Epithelial cell of esophagus (primary cell): ENCODE measurements at regions not wholly inside any gene's neighbourhood (a gene's known extent, or its start where the extent isn't known, plus 50 kb on each side); places are given as distances from the start of the nearest gene placed in this dataset.
A peak's percentile ranks its signal among the peaks of the same experiment; 100 is the strongest.

ENCODE experiments used
- DNase-seq: peaks from one replicate; pipeline ENCODE4 v3.0.0; 2010; ENCODE audit warnings: low read depth
- H3K4me3 ChIP-seq: 2 replicates; pipeline ENCODE4 v1.5.1; 2011; ENCODE audit warnings: mild to moderate bottlenecking, low read length, control low read depth
- CTCF ChIP-seq: IDR thresholded peaks from 2 replicates; pipeline ENCODE4 v1.5.1; 2011; ENCODE audit warnings: low read depth, mild to moderate bottlenecking, low read length, control low read depth, inconsistent platforms; ENCODE audit not compliant: insufficient read depth; ENCODE audit errors: missing control alignments

GRCh38 chr5:61627531-61627930 lies 295.5 kb downstream of the ZSWIM6 start:
- DNase-seq: no peak
- no peak overlapping the region for H3K4me3 ChIP-seq
- TF ChIP-seq CTCF: no peak

- DNase-seq: no peak
- no peak overlapping the region for H3K4me3 ChIP-seq
- no peak for TF ChIP-seq CTCF
These were observed 298.9 kb downstream of the ZSWIM6 start for GRCh38 chr5:61630908-61631307.

GRCh38 chr5:61631438-61631941 lies 299.4 kb downstream of the ZSWIM6 start:
- no peak for TF ChIP-seq CTCF
- H3K4me3 ChIP-seq: no peak overlapping the region
- DNase-seq: no peak

- TF ChIP-seq CTCF: no peak
- no peak for DNase-seq
- no peak overlapping the region for H3K4me3 ChIP-seq
These were observed 300.0 kb downstream of the ZSWIM6 start for GRCh38 chr5:61632064-61632463.

- no peak for DNase-seq
- no peak for TF ChIP-seq CTCF
These were observed 303.2 kb downstream of the ZSWIM6 start for GRCh38 chr5:61635271-61635670.

GRCh38 chr5:61637566-61637965 lies 305.5 kb downstream of the ZSWIM6 start:
- TF ChIP-seq CTCF: no peak
- DNase-seq: peak; percentile 20
- H3K4me3 ChIP-seq: no peak overlapping the region

More at GRCh38 chr5:61635271-61635670, 303.2 kb downstream of the ZSWIM6 start:
- H3K4me3 ChIP-seq: no peak overlapping the region

GRCh38 chr5:61638476-61638875 lies 306.4 kb downstream of the ZSWIM6 start:
- TF ChIP-seq CTCF: no peak
- H3K4me3 ChIP-seq: no peak overlapping the region
- DNase-seq: no peak
